Lower leg skin (tissue), 4 donors: ENCODE measurements at regions not wholly inside any gene's neighbourhood (a gene's known extent, or its start where the extent isn't known, plus 50 kb on each side); places are given as distances from the start of the nearest gene placed in this dataset.

ENCODE experiments used
- DNase-seq, 2 donors: peaks; one replicate each; pipeline ENCODE4 v3.0.0-alpha.2; 2019; ENCODE audit warnings: low spot score in 2 of 2
- H3K4me3 ChIP-seq: fragments of 200-600 bp; sonication (generic); 2 replicates; pipeline ENCODE4 v1.5.1; 2017; ENCODE audit warnings: mild to moderate bottlenecking, low read depth; ENCODE audit not compliant: poor library complexity, severe bottlenecking
- CTCF ChIP-seq, 3 donors: fragments of 450-650 bp; IDR thresholded peaks; one replicate each; pipeline ENCODE4 v1.5.1; 2016; ENCODE audit warnings: antibody characterized with exemption in 3 of 3, mild to moderate bottlenecking in 3 of 3, moderate library complexity in 2 of 3
- POLR2A ChIP-seq, 2 donors: fragments of 450-650 bp; IDR thresholded peaks; one replicate each; pipeline ENCODE4 v1.6.1; 2016 to 2017; ENCODE audit warnings: antibody characterized with exemption in 2 of 2, mild to moderate bottlenecking in 1 of 2, moderate library complexity in 1 of 2
- WGBS, 2 donors: methylation state at CpG; one replicate each; pipeline ENCODE4 v1.1.5; 2018; 5-methylcytosine and 5-hydroxymethylcytosine counted together
- intact Hi-C: fragments of 100-400 bp; cut with DNase I; formaldehyde crosslinking; loops from one replicate; pipeline ENCODE4 v1.15.0; 2023; ENCODE audit warnings: low total_unique reads

DNA sequence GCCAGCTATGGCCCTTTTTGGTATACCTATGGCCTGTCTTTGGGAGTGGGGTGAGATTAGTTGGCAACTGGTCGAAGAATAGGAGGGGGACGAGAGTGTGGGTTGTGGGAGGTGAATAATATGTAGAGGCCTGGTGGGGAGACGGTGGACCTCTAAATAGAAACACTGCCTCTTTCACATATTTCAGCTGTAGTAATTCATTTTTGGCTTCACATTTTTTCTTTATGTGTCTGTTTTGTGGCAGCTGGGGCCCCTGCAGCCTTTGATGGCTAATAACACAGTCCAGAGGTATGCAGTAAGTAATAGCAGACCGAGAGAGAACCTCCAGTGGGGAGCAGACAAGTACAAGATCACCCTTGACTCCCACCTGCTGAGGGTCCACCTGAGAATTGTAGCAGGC lies 75.9 kb downstream of the HLX start:
- 68 to 85% methylated on average over 4 of the region's 4 CpGs for WGBS, 2 donors
- no peak for TF ChIP-seq CTCF (IDR thresholded peaks at IDR 0.05)
- TF ChIP-seq POLR2A (IDR thresholded peaks at IDR 0.05) = no peak
- intact Hi-C loops = no loop called here
- no peak overlapping the region for H3K4me3 ChIP-seq
- no peak for DNase-seq

DNA sequence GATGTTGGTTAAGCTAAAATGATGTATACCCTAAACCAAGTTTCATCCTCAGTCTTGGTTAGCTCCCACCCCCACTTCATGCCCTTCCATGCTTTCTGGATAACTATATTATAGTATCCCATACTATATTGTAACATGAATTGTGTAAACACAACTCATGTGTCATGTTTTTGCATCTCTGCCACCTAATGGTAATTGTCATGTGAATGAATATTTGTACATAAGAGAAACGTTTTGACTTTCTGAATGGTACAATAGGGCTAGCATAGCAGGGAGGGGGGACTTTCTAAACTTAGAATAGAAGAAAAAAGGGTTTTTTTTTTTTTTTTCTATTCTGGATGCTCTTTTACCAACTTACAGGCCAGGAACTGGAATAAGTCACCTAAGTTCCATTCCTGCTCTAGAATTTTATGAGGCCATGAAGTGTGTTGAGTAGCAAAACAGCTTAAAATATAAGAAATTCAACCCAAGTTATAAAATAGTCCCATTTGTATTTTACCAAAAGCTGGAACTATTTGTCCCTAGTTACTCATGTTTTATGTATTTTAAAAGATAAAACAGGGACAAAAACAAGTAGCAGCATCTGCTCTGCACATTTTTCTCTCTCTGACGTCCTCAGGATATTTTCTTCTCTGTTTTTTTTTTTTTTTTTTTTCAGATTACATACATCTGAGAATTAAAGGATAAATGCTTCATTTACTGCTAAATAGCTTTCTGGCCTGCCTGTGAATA lies 77.4 kb downstream of the HLX start:
- DNase-seq = no peak
- H3K4me3 ChIP-seq = no peak overlapping the region
- TF ChIP-seq CTCF (IDR thresholded peaks at IDR 0.05) (no peak), POLR2A (IDR thresholded peaks at IDR 0.05) (no peak)
- intact Hi-C loops = no loop called here
- WGBS, 2 donors = 27 to 30% methylated on average over 2 of the region's 2 CpGs

DNA sequence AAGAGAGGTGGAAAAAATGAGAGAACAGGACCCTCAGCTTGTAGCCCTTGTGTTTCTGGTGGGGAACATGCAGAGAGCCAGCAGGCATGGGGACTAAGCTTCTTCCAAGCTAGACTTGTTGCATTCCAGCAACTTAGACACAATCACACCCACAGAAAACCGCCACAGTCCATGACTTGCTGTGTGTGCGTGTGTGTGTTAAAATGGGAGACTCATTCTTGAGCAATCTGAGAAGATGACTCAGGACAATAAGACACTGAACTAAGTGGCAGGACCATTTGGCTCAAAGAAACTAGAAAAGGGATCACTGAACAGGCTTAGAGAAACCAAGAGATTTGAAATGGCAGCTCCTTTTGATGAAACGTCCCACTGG lies 78.0 kb downstream of the HLX start:
- peak in 1 of 2 donors; percentile 43 for DNase-seq
- H3K4me3 ChIP-seq = no peak overlapping the region
- TF ChIP-seq POLR2A (IDR thresholded peaks at IDR 0.05) (no peak), CTCF (IDR thresholded peaks at IDR 0.05) (no peak)
- intact Hi-C loops = no loop called here
- WGBS, 2 donors = 55% methylated on average over 3 of the region's 3 CpGs

- intact Hi-C loops = no loop called here
- DNase-seq = no peak
- TF ChIP-seq POLR2A (IDR thresholded peaks at IDR 0.05) (no peak), CTCF (IDR thresholded peaks at IDR 0.05) (no peak)
- 83% methylated on average over 1 of the region's 1 CpG for WGBS, 2 donors
- no peak overlapping the region for H3K4me3 ChIP-seq
Measured at GRCh38 chr1:220958234-220958633, 79.0 kb downstream of the HLX start.

- peak in 1 of 2 donors; percentile 51 for DNase-seq
- TF ChIP-seq CTCF (IDR thresholded peaks at IDR 0.05) (no peak), POLR2A (IDR thresholded peaks at IDR 0.05) (no peak)
- H3K4me3 ChIP-seq = no peak overlapping the region
- intact Hi-C loops = no loop called here
- WGBS, 2 donors = 31 to 67% methylated on average over 1 of the region's 1 CpG
Measured at GRCh38 chr1:220962031-220962751, 82.9 kb downstream of the HLX start.
